Loucy (cell line): ENCODE measurements at regions not wholly inside any gene's neighbourhood (a gene's known extent, or its start where the extent isn't known, plus 50 kb on each side); places are given as distances from the start of the nearest gene placed in this dataset.

Experiments used
- H2AFZ ChIP-seq: fragments of 200-600 bp; sonication (generic); 2 replicates; pipeline ENCODE4 v1.6.0; 2016; ENCODE audit warnings: antibody characterized with exemption, mild to moderate bottlenecking, low read length, moderate library complexity
- H3F3A ChIP-seq: fragments of 200-600 bp; 2 replicates; pipeline ENCODE4 v1.6.0; 2016; ENCODE audit warnings: antibody characterized with exemption, low read depth, mild to moderate bottlenecking
- H3K27me3 ChIP-seq: fragments of 200-600 bp; sonication (generic); 2 replicates; pipeline ENCODE4 v1.6.1; 2014; ENCODE audit warnings: low read length, mild to moderate bottlenecking; ENCODE audit not compliant: insufficient read depth, poor library complexity, severe bottlenecking
- H3K36me3 ChIP-seq: fragments of 200-600 bp; sonication (generic); 2 replicates; pipeline ENCODE4 v1.6.1; 2016; ENCODE audit warnings: low read length; ENCODE audit not compliant: insufficient read depth
- H3K4me1 ChIP-seq: fragments of 200-600 bp; sonication (generic); 2 replicates; pipeline ENCODE4 v1.5.1; 2014; ENCODE audit warnings: low read length, mild to moderate bottlenecking; ENCODE audit not compliant: insufficient read depth, poor library complexity, severe bottlenecking
- H3K4me2 ChIP-seq: fragments of 200-600 bp; sonication (generic); 2 replicates; pipeline ENCODE4 v1.6.0; 2014; ENCODE audit warnings: antibody characterized with exemption, low read length, low read depth, mild to moderate bottlenecking; ENCODE audit not compliant: poor library complexity, severe bottlenecking
- H3K4me3 ChIP-seq: fragments of 200-600 bp; sonication (generic); 2 replicates; pipeline ENCODE4 v1.5.1; 2014; ENCODE audit warnings: low read length, mild to moderate bottlenecking, mixed read lengths; ENCODE audit not compliant: poor library complexity, severe bottlenecking
- H3K79me2 ChIP-seq: fragments of 200-600 bp; sonication (generic); 2 replicates; pipeline ENCODE4 v1.6.1; 2014; ENCODE audit warnings: low read length; ENCODE audit not compliant: insufficient read depth
- H3K9ac ChIP-seq: fragments of 200-600 bp; sonication (generic); 2 replicates; pipeline ENCODE4 v1.6.0; 2014; ENCODE audit warnings: mild to moderate bottlenecking, low read depth, low read length, moderate library complexity; ENCODE audit not compliant: poor library complexity, severe bottlenecking
- H3K9me2 ChIP-seq: fragments of 200-600 bp; sonication (generic); replicated peaks from 2 replicates; pipeline ENCODE4 v1.6.1; 2016; ENCODE audit warnings: low read depth, low read length, mixed read lengths
- H3K9me3 ChIP-seq: fragments of 200-600 bp; sonication (generic); 2 replicates; pipeline ENCODE4 v1.6.1; 2014; ENCODE audit warnings: mild to moderate bottlenecking, antibody characterized with exemption, low read length, low read depth; ENCODE audit not compliant: insufficient read depth
- H4K20me1 ChIP-seq: fragments of 200-600 bp; sonication (generic); 2 replicates; pipeline ENCODE4 v1.6.0; 2014; ENCODE audit warnings: antibody characterized with exemption, low read length, mild to moderate bottlenecking; ENCODE audit not compliant: insufficient read depth, poor library complexity, severe bottlenecking
- CTCF ChIP-seq: fragments of 200-600 bp; sonication (generic); conservative IDR thresholded peaks from 2 replicates; pipeline ENCODE4 v1.5.1; 2014; ENCODE audit warnings: mild to moderate bottlenecking, antibody characterized with exemption, low read length
- EZH2phosphoT487 ChIP-seq: fragments of 200-600 bp; IDR thresholded peaks from 2 replicates; pipeline ENCODE4 v1.6.1; 2018; ENCODE audit warnings: antibody characterized with exemption, mild to moderate bottlenecking, moderate library complexity, borderline replicate concordance

GRCh38 chr22:26852176-26852575 lies 194.8 kb downstream of the MIAT start:
- H3K9me3 ChIP-seq, result no peaks in the 10 kb centered on the region

GRCh38 chr22:26853071-26853470 lies 195.7 kb downstream of the MIAT start:
- no peaks in the 10 kb centered on the region for H3F3A ChIP-seq
- no peaks in the 10 kb centered on the region for H4K20me1 ChIP-seq
- TF ChIP-seq EZH2phosphoT487 (no peak), CTCF (no peak)
- no peaks in the 10 kb centered on the region for H3K36me3 ChIP-seq
- H3K9ac ChIP-seq, result no peak overlapping the region
- H3K27me3 ChIP-seq, result no peaks in the 10 kb centered on the region
- H3K9me3 ChIP-seq, result no peaks in the 10 kb centered on the region
- H3K79me2 ChIP-seq, result no peaks in the 10 kb centered on the region
- H3K4me2 ChIP-seq, result no peak overlapping the region
- H3K4me3 ChIP-seq, result no peak overlapping the region
- no peaks in the 10 kb centered on the region for H3K9me2 ChIP-seq
- no peaks in the 10 kb centered on the region for H3K4me1 ChIP-seq
- H2AFZ ChIP-seq, result no peak overlapping the region

More at GRCh38 chr22:26852176-26852575, 194.8 kb downstream of the MIAT start:
- Histone ChIP-seq H3K4me2 (no peak overlapping the region), H4K20me1 (no peaks in the 10 kb centered on the region), H3K4me1 (no peaks in the 10 kb centered on the region), H3K27me3 (no peaks in the 10 kb centered on the region), H3K79me2 (no peaks in the 10 kb centered on the region), H2AFZ (no peak overlapping the region), H3K9ac (no peak overlapping the region), H3F3A (no peaks in the 10 kb centered on the region), H3K36me3 (no peaks in the 10 kb centered on the region), H3K4me3 (no peak overlapping the region), H3K9me2 (no peaks in the 10 kb centered on the region)
- TF ChIP-seq EZH2phosphoT487, result no peak
- no peak for TF ChIP-seq CTCF

GRCh38 chr22:26853495-26853894 lies 196.1 kb downstream of the MIAT start:
- H3K4me2 ChIP-seq, result no peak overlapping the region
- H3K9ac ChIP-seq, result no peak overlapping the region
- H3F3A ChIP-seq, result no peaks in the 10 kb centered on the region
- H2AFZ ChIP-seq, result no peak overlapping the region
- no peaks in the 10 kb centered on the region for H3K9me2 ChIP-seq
- H4K20me1 ChIP-seq, result no peaks in the 10 kb centered on the region
- H3K27me3 ChIP-seq, result no peaks in the 10 kb centered on the region
- no peaks in the 10 kb centered on the region for H3K36me3 ChIP-seq
- no peaks in the 10 kb centered on the region for H3K9me3 ChIP-seq
- H3K4me3 ChIP-seq, result no peak overlapping the region
- TF ChIP-seq CTCF (no peak), EZH2phosphoT487 (no peak)
- H3K79me2 ChIP-seq, result no peaks in the 10 kb centered on the region
- H3K4me1 ChIP-seq, result no peaks in the 10 kb centered on the region
